ENCODE measurements at regions not wholly inside any gene's neighbourhood (a gene's known extent, or its start where the extent isn't known, plus 50 kb on each side); places are given as distances from the start of the nearest gene placed in this dataset.

GRCh38 chr15:35691891-35692867, 146.2 kb upstream of the DPH6 start:
- CTCF ChIA-PET: no interaction called here
- H3K9me3 Mint-ChIP-seq: no peaks in the 10 kb centered on the region
- TF ChIP-seq, protein P1, sequence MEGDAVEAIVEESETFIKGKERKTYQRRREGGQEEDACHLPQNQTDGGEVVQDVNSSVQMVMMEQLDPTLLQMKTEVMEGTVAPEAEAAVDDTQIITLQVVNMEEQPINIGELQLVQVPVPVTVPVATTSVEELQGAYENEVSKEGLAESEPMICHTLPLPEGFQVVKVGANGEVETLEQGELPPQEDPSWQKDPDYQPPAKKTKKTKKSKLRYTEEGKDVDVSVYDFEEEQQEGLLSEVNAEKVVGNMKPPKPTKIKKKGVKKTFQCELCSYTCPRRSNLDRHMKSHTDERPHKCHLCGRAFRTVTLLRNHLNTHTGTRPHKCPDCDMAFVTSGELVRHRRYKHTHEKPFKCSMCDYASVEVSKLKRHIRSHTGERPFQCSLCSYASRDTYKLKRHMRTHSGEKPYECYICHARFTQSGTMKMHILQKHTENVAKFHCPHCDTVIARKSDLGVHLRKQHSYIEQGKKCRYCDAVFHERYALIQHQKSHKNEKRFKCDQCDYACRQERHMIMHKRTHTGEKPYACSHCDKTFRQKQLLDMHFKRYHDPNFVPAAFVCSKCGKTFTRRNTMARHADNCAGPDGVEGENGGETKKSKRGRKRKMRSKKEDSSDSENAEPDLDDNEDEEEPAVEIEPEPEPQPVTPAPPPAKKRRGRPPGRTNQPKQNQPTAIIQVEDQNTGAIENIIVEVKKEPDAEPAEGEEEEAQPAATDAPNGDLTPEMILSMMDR (IDR thresholded peaks at IDR 0.05): no peak
- no peak overlapping the region for H3K27ac Mint-ChIP-seq
- POLR2A ChIA-PET: no interaction called here
- peaks cover 4% of the 10 kb centered on the region for H3K27me3 Mint-ChIP-seq
- intact Hi-C loops (cut with micrococcal nuclease): no loop called here
- ATAC-seq: no peak
- no peak for DNase-seq
- H3K4me3 Mint-ChIP-seq: no peak overlapping the region
- no peaks in the 10 kb centered on the region for H3K36me3 Mint-ChIP-seq (ENCODE audit: low read depth)
- no peaks in the 10 kb centered on the region for H3K4me1 Mint-ChIP-seq (ENCODE audit: low read depth)

GRCh38 chr15:35693286-35693685, 147.3 kb upstream of the DPH6 start:
- ChIA-PET POLR2A (no interaction called here), CTCF (no interaction called here)
- no peak overlapping the region for H3K4me3 Mint-ChIP-seq
- peaks cover 4% of the 10 kb centered on the region for H3K27me3 Mint-ChIP-seq
- H3K27ac Mint-ChIP-seq: no peak overlapping the region
- TF ChIP-seq, protein P1 (IDR thresholded peaks at IDR 0.05): no peak
- no peaks in the 10 kb centered on the region for H3K36me3 Mint-ChIP-seq (ENCODE audit: low read depth)
- intact Hi-C loops (cut with micrococcal nuclease): no loop called here
- no peaks in the 10 kb centered on the region for H3K4me1 Mint-ChIP-seq (ENCODE audit: low read depth)
- DNase-seq (no peak), ATAC-seq (no peak)
- H3K9me3 Mint-ChIP-seq: no peaks in the 10 kb centered on the region

GRCh38 chr15:35693886-35694285, 147.9 kb upstream of the DPH6 start:
- Mint-ChIP-seq H3K27me3 (peaks cover 4% of the 10 kb centered on the region), H3K4me3 (no peak overlapping the region), H3K4me1 (ENCODE audit: low read depth) (no peaks in the 10 kb centered on the region), H3K9me3 (no peaks in the 10 kb centered on the region), H3K27ac (no peak overlapping the region), H3K36me3 (ENCODE audit: low read depth) (no peaks in the 10 kb centered on the region)
- TF ChIP-seq, protein P1 (IDR thresholded peaks at IDR 0.05): no peak
- ATAC-seq: no peak
- ChIA-PET POLR2A (no interaction called here), CTCF (no interaction called here)
- DNase-seq: no peak
- intact Hi-C loops (cut with micrococcal nuclease): no loop called here

- POLR2A ChIA-PET: no interaction called here
- Mint-ChIP-seq H3K36me3 (ENCODE audit: low read depth) (no peaks in the 10 kb centered on the region), H3K27ac (no peak overlapping the region), H3K27me3 (peaks cover 4% of the 10 kb centered on the region), H3K4me3 (no peak overlapping the region), H3K4me1 (ENCODE audit: low read depth) (no peaks in the 10 kb centered on the region), H3K9me3 (no peaks in the 10 kb centered on the region)
- DNase-seq (no peak), ATAC-seq (no peak)
- intact Hi-C loops (cut with micrococcal nuclease): no loop called here
- TF ChIP-seq, protein P1 (IDR thresholded peaks at IDR 0.05): no peak
- CTCF ChIA-PET: no interaction called here
These were observed 149.0 kb upstream of the DPH6 start for GRCh38 chr15:35695003-35695402.

DNA sequence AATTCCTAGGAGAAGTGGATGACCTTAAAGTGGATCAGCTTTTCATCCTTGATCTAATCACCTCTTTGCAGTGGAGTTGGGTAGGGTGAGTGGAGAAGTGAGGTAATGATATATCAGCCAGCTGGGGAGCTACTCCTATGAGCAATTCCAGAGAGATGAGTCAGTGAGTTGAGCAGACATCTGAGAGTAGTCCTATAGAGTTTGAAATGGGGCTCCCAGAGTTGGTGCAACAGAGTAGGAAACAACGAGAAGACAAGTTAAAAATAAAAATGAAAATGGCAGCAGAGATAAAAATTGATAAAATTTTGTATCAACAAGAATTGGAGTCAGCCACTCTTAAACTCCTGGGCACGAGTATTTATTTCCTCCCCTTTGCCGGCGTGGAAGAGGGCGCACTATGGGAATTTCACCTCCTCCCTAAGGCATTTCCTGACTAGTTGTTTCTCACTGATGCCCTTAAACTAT, 150.8 kb upstream of the DPH6 start:
- DNase-seq: no peak
- Mint-ChIP-seq H3K27me3 (peaks cover 4% of the 10 kb centered on the region), H3K4me1 (ENCODE audit: low read depth) (no peaks in the 10 kb centered on the region), H3K27ac (no peak overlapping the region), H3K4me3 (no peak overlapping the region), H3K9me3 (no peaks in the 10 kb centered on the region), H3K36me3 (ENCODE audit: low read depth) (no peaks in the 10 kb centered on the region)
- TF ChIP-seq, protein P1 (IDR thresholded peaks at IDR 0.05): no peak
- intact Hi-C loops (cut with micrococcal nuclease): no loop called here
- POLR2A ChIA-PET: no interaction called here
- CTCF ChIA-PET: no interaction called here
- ATAC-seq: no peak
